ENCODE measurements at regions not wholly inside any gene's neighbourhood (a gene's known extent, or its start where the extent isn't known, plus 50 kb on each side); places are given as distances from the start of the nearest gene placed in this dataset.

- no peak for TF ChIP-seq SP1 (IDR thresholded peaks at IDR 0.05)
- TF ChIP-seq FOXM1 (IDR thresholded peaks at IDR 0.05; ENCODE audit: borderline replicate concordance) = no peak
These were observed 186.1 kb downstream of the ADCYAP1 start for GRCh38 chr18:1090758-1091157.

Measured in HEK293T (cell line).